H9 (cell line): ENCODE measurements at regions not wholly inside any gene's neighbourhood (a gene's known extent, or its start where the extent isn't known, plus 50 kb on each side); places are given as distances from the start of the nearest gene placed in this dataset.

Experiments used
- DNase-seq: peaks from one replicate; pipeline ENCODE4 v3.0.0-alpha.2; 2017
- H2AFZ ChIP-seq: one replicate; pipeline ENCODE4 v1.6.1; 2013; ENCODE audit warnings: mild to moderate bottlenecking, low read length, control low read depth, moderate library complexity
- H2AK5ac ChIP-seq: 2 replicates; pipeline ENCODE4 v1.6.1; 2013; ENCODE audit warnings: low read length, control low read depth, mixed read lengths; ENCODE audit not compliant: insufficient read length
- H2BK120ac ChIP-seq: one replicate; pipeline ENCODE4 v1.6.1; 2013; ENCODE audit warnings: low read depth, mild to moderate bottlenecking, low read length, control low read depth, inconsistent platforms; ENCODE audit not compliant: poor library complexity, severe bottlenecking
- H2BK12ac ChIP-seq: 2 replicates; pipeline ENCODE4 v1.6.1; 2013; ENCODE audit warnings: low read length, control low read depth, mixed read lengths, low read depth; ENCODE audit not compliant: insufficient read length
- H2BK15ac ChIP-seq: 2 replicates; pipeline ENCODE4 v1.6.1; 2013; ENCODE audit warnings: low read depth, low read length, control low read depth
- H2BK20ac ChIP-seq: one replicate; pipeline ENCODE4 v1.6.1; 2013; ENCODE audit warnings: low read depth, mild to moderate bottlenecking, low read length, control low read depth, inconsistent platforms; ENCODE audit not compliant: poor library complexity, severe bottlenecking
- H2BK5ac ChIP-seq: 2 replicates; pipeline ENCODE4 v1.6.1; 2013; ENCODE audit warnings: low read length, control low read depth, mixed read lengths; ENCODE audit not compliant: insufficient read length
- H3K14ac ChIP-seq: 2 replicates; pipeline ENCODE4 v1.6.1; 2013; ENCODE audit warnings: low read length, control low read depth; ENCODE audit not compliant: insufficient read depth
- H3K18ac ChIP-seq: 2 replicates; pipeline ENCODE4 v1.6.1; 2013; ENCODE audit warnings: low read depth, mild to moderate bottlenecking, mixed read lengths, low read length, control low read depth; ENCODE audit not compliant: insufficient read length
- H3K23ac ChIP-seq: 2 replicates; pipeline ENCODE4 v1.6.1; 2013; ENCODE audit warnings: low read length, control low read depth, mixed read lengths, low read depth; ENCODE audit not compliant: insufficient read length
- H3K23me2 ChIP-seq: 2 replicates; pipeline ENCODE4 v1.6.1; 2013; ENCODE audit warnings: low read depth, mild to moderate bottlenecking, mixed read lengths, low read length, control low read depth; ENCODE audit not compliant: insufficient read length, poor library complexity, severe bottlenecking
- H3K27ac ChIP-seq: 2 replicates; pipeline ENCODE4 v1.5.1; 2013; ENCODE audit warnings: low read length, control low read depth, mixed read lengths, low read depth; ENCODE audit not compliant: insufficient read length
- H3K27me3 ChIP-seq: 2 replicates; pipeline ENCODE4 v1.6.1; 2013; ENCODE audit warnings: low read length, control low read depth, inconsistent platforms; ENCODE audit not compliant: insufficient read depth
- H3K4ac ChIP-seq: 2 replicates; pipeline ENCODE4 v1.6.1; 2013; ENCODE audit warnings: low read depth, mild to moderate bottlenecking, control low read depth, inconsistent platforms, low read length, moderate library complexity
- H3K4me1 ChIP-seq: 2 replicates; pipeline ENCODE4 v1.6.1; 2013; ENCODE audit warnings: low read length, control low read depth, inconsistent platforms; ENCODE audit not compliant: insufficient read depth
- H3K4me2 ChIP-seq: 2 replicates; pipeline ENCODE4 v1.6.1; 2013; ENCODE audit warnings: low read length, control low read depth, mixed read lengths; ENCODE audit not compliant: insufficient read length, insufficient read depth
- H3K56ac ChIP-seq: 2 replicates; pipeline ENCODE4 v1.6.1; 2013; ENCODE audit warnings: low read depth, mild to moderate bottlenecking, mixed read lengths, low read length, control low read depth; ENCODE audit not compliant: insufficient read length
- H3K79me1 ChIP-seq: 2 replicates; pipeline ENCODE4 v1.6.1; 2013; ENCODE audit warnings: low read depth, mild to moderate bottlenecking, moderate library complexity, low read length, control low read depth, inconsistent platforms; ENCODE audit not compliant: insufficient read depth, poor library complexity, severe bottlenecking
- H3K79me2 ChIP-seq: 2 replicates; pipeline ENCODE4 v1.6.1; 2013; ENCODE audit warnings: low read length, control low read depth, inconsistent platforms; ENCODE audit not compliant: insufficient read depth
- H3K9ac ChIP-seq: 2 replicates; pipeline ENCODE4 v1.6.1; 2013; ENCODE audit warnings: low read length, control low read depth, mixed read lengths; ENCODE audit not compliant: insufficient read length; ENCODE audit errors: extremely low read depth
- H3K9me3 ChIP-seq: one replicate; pipeline ENCODE4 v1.6.1; 2013; ENCODE audit warnings: low read depth, low read length, inconsistent platforms; ENCODE audit not compliant: control insufficient read depth
- H3T11ph ChIP-seq: one replicate; pipeline ENCODE4 v1.6.1; 2013; ENCODE audit warnings: mild to moderate bottlenecking, low read length, control low read depth, inconsistent platforms
- H4K20me1 ChIP-seq: one replicate; pipeline ENCODE4 v1.6.1; 2013; ENCODE audit not compliant: control insufficient read depth, insufficient read length, insufficient read depth
- H4K5ac ChIP-seq: 2 replicates; pipeline ENCODE4 v1.6.1; 2013; ENCODE audit warnings: low read depth, mild to moderate bottlenecking, mixed read lengths, low read length, control low read depth; ENCODE audit not compliant: insufficient read length
- H4K8ac ChIP-seq: replicated peaks from 2 replicates; pipeline ENCODE4 v1.6.1; 2013; ENCODE audit warnings: low read length, control low read depth, mixed read lengths, low read depth; ENCODE audit not compliant: insufficient read length
- H4K91ac ChIP-seq: 2 replicates; pipeline ENCODE4 v1.6.1; 2013; ENCODE audit warnings: low read depth, mild to moderate bottlenecking, moderate library complexity, mixed read lengths, low read length, control low read depth; ENCODE audit not compliant: insufficient read length
- H3K27ac Mint-ChIP-seq, 3 experiments: 2 replicates in 2 of 3; 3 replicates in 1 of 3; pipeline ENCODE4 v1.8.0; 2020 to 2021; ENCODE audit warnings: mixed read lengths in 3 of 3, mild to moderate bottlenecking in 1 of 3, moderate library complexity in 1 of 3
- H3K27me3 Mint-ChIP-seq: 2 replicates; pipeline ENCODE4 v1.8.0; 2021; ENCODE audit warnings: low read depth, mild to moderate bottlenecking, moderate library complexity, mixed read lengths
- H3K36me3 Mint-ChIP-seq, 3 experiments: 2 replicates in 2 of 3; 3 replicates in 1 of 3; pipeline ENCODE4 v1.8.0; 2020 to 2021; ENCODE audit warnings: low read depth in 3 of 3, mixed read lengths in 3 of 3; ENCODE audit not compliant: insufficient read depth in 1 of 3
- H3K4me1 Mint-ChIP-seq, 2 experiments: 2 replicates each; pipeline ENCODE4 v1.8.0; 2020; ENCODE audit warnings: mixed read lengths in 2 of 2
- H3K4me3 Mint-ChIP-seq, 2 experiments: 2 replicates in 1 of 2; 3 replicates in 1 of 2; pipeline ENCODE4 v1.8.0; 2020 to 2021; ENCODE audit warnings: mild to moderate bottlenecking in 2 of 2, mixed read lengths in 2 of 2, moderate library complexity in 1 of 2
- H3K9me3 Mint-ChIP-seq, 2 experiments: 2 replicates in 1 of 2; 3 replicates in 1 of 2; pipeline ENCODE4 v1.8.0; 2020; ENCODE audit warnings: mild to moderate bottlenecking in 2 of 2, mixed read lengths in 2 of 2, moderate library complexity in 1 of 2
- WGBS: extraction: QIAGEN DNeasy Blood & Tissue Kit; methylation state at CpG from one replicate; pipeline ENCODE4 v1.1.7; 2013; ENCODE audit warnings: missing lambda C conversion rate, low lambda C conversion rate, mixed read lengths; ENCODE audit not compliant: insufficient read length; ENCODE audit errors: extremely low coverage; 5-methylcytosine and 5-hydroxymethylcytosine counted together
- TF ChIP-seq, protein P1 (sequence below): fragments of 200-600 bp; sonication (generic); conservative IDR thresholded peaks from 3 replicates; pipeline ENCODE4 v1.8.0; 2021; ENCODE audit warnings: antibody characterized with exemption, mild to moderate bottlenecking

DNA sequence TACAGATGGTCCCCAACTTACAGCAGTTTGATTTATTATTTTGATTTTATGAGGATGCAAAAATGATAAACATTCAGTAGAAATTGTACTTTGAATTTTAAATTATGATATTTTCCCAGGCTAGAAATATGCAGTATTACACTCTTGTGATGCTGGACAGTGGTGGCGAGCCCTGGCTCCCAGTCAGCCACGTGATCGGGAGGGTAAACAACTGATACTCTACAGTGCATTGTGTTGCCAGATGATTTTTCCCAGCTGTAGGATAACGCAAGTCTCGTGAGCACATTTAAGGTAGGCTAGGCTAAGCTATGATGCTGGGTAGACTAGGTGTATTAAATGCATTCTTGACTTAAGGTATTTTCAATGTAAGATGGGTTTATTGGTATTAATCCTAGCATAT, 865.2 kb downstream of the SORCS3 start:
- Histone ChIP-seq H2BK120ac (no peak overlapping the region), H2BK5ac (no peak overlapping the region), H3K79me2 (no peaks in the 10 kb centered on the region), H3K4me1 (no peaks in the 10 kb centered on the region), H3K23me2 (no peaks in the 10 kb centered on the region), H3K56ac (no peak overlapping the region), H4K5ac (no peak overlapping the region), H3K27me3 (no peaks in the 10 kb centered on the region), H3K79me1 (no peaks in the 10 kb centered on the region), H3K4me2 (no peak overlapping the region), H3K27ac (no peak overlapping the region), H3K23ac (no peak overlapping the region), H3K9me3 (no peaks in the 10 kb centered on the region), H4K8ac (no peak overlapping the region), H2AK5ac (no peak overlapping the region), H2BK12ac (no peak overlapping the region), H3T11ph (no peak overlapping the region), H2BK20ac (no peak overlapping the region), H3K4ac (no peak overlapping the region), H2BK15ac (no peak overlapping the region), H3K14ac (no peak overlapping the region), H4K20me1 (no peaks in the 10 kb centered on the region), H2AFZ (no peak overlapping the region), H3K9ac (no peak overlapping the region), H4K91ac (no peak overlapping the region), H3K18ac (no peak overlapping the region)
- DNase-seq = no peak
- no peaks in the 10 kb centered on the region for H3K27me3 Mint-ChIP-seq
- no peak overlapping the region for H3K27ac Mint-ChIP-seq
- H3K36me3 Mint-ChIP-seq = no peaks in the 10 kb centered on the region
- H3K4me3 Mint-ChIP-seq = no peak overlapping the region
- H3K4me1 Mint-ChIP-seq = peaks cover 5 to 8% of the 10 kb centered on the region in 2 experiments
- TF ChIP-seq, protein P1, sequence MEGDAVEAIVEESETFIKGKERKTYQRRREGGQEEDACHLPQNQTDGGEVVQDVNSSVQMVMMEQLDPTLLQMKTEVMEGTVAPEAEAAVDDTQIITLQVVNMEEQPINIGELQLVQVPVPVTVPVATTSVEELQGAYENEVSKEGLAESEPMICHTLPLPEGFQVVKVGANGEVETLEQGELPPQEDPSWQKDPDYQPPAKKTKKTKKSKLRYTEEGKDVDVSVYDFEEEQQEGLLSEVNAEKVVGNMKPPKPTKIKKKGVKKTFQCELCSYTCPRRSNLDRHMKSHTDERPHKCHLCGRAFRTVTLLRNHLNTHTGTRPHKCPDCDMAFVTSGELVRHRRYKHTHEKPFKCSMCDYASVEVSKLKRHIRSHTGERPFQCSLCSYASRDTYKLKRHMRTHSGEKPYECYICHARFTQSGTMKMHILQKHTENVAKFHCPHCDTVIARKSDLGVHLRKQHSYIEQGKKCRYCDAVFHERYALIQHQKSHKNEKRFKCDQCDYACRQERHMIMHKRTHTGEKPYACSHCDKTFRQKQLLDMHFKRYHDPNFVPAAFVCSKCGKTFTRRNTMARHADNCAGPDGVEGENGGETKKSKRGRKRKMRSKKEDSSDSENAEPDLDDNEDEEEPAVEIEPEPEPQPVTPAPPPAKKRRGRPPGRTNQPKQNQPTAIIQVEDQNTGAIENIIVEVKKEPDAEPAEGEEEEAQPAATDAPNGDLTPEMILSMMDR = no peak
- H3K9me3 Mint-ChIP-seq = no peaks in the 10 kb centered on the region
- no CpG with 5 or more reads among the region's 5 CpGs for WGBS
